Tibial nerve (tissue), 4 donors: ENCODE measurements at regions not wholly inside any gene's neighbourhood (a gene's known extent, or its start where the extent isn't known, plus 50 kb on each side); places are given as distances from the start of the nearest gene placed in this dataset.
"Not testable (repeated sequence)": the region's sequence is repeated elsewhere in the genome, so short reads cannot be mapped to it uniquely, and the experiment has no call there.

ENCODE experiments used
- DNase-seq, 2 donors: peaks; one replicate each; pipeline ENCODE4 v3.0.0-alpha.2; 2019; ENCODE audit warnings: low spot score in 2 of 2
- H3K27ac ChIP-seq, 4 donors: fragments of 200-600 bp; sonication (generic) in 3 of 4; one replicate each; pipeline ENCODE4 v1.5.1; 2017 to 2019; ENCODE audit warnings: mild to moderate bottlenecking in 1 of 4
- H3K27me3 ChIP-seq, 2 donors: fragments of 200-600 bp; sonication (generic) in 1 of 2; one replicate each; pipeline versions ENCODE4 v1.5.1 to v1.6.0; 2017 to 2019
- H3K36me3 ChIP-seq, 3 donors: fragments of 200-600 bp; sonication (generic); one replicate each; pipeline ENCODE4 v1.5.1; 2018 to 2019
- H3K4me1 ChIP-seq, 4 donors: fragments of 200-600 bp; sonication (generic) in 3 of 4; one replicate each; pipeline ENCODE4 v1.5.1; 2017 to 2019
- H3K4me3 ChIP-seq, 4 donors: fragments of 200-600 bp; sonication (generic) in 3 of 4; one replicate each; pipeline ENCODE4 v1.5.1; 2017 to 2019; ENCODE audit warnings: mild to moderate bottlenecking in 1 of 4, moderate library complexity in 1 of 4
- H3K9me3 ChIP-seq, 4 donors: fragments of 200-600 bp; sonication (generic) in 3 of 4; one replicate each; pipeline ENCODE4 v1.5.1; 2017 to 2019
- CTCF ChIP-seq, 5 experiments: fragments of 200-600 bp in 3 of 5; fragments of 450-650 bp in 2 of 5; sonication (generic) in 3 of 5; IDR thresholded peaks; one replicate each; pipeline ENCODE4 v1.5.1; 2016 to 2019; ENCODE audit warnings: antibody characterized with exemption in 5 of 5, mild to moderate bottlenecking in 3 of 5, moderate library complexity in 2 of 5
- EP300 ChIP-seq, 2 donors: sonication (generic); formaldehyde crosslinking; IDR thresholded peaks; one replicate each; pipeline ENCODE4 v1.6.1; 2017; ENCODE audit warnings: antibody characterized with exemption in 2 of 2, mild to moderate bottlenecking in 1 of 2
- POLR2A ChIP-seq, 2 donors: fragments of 450-650 bp; IDR thresholded peaks; one replicate each; pipeline ENCODE4 v1.6.1; 2017; ENCODE audit warnings: antibody characterized with exemption in 2 of 2, mild to moderate bottlenecking in 2 of 2, moderate library complexity in 2 of 2
- WGBS, 2 donors: methylation state at CpG; one replicate each; pipeline ENCODE4 v1.1.5; 2018; 5-methylcytosine and 5-hydroxymethylcytosine counted together

GRCh38 chr4:111326450-111326849, 703.6 kb upstream of the PITX2 start:
- DNase-seq: no peak
- Histone ChIP-seq H3K36me3 (no peaks in the 10 kb centered on the region), H3K27me3 (no peaks in the 10 kb centered on the region), H3K4me1 (peaks cover 0 to 5% (median 0%) of the 10 kb centered on the region in 4 donors), H3K27ac (no peak overlapping the region), H3K4me3 (no peak overlapping the region), H3K9me3 (no peaks in the 10 kb centered on the region)
- no peak for TF ChIP-seq EP300 (IDR thresholded peaks at IDR 0.05)
- no peak for TF ChIP-seq POLR2A (IDR thresholded peaks at IDR 0.05)
- TF ChIP-seq CTCF (IDR thresholded peaks at IDR 0.05): no peak
- WGBS, 2 donors: 77 to 85% methylated on average over 1 of the region's 1 CpG

- 43 to 51% methylated on average over 2 of the region's 2 CpGs for WGBS, 2 donors
- no peak for DNase-seq
- no peak overlapping the region for H3K27ac ChIP-seq
- H3K4me3 ChIP-seq: no peak overlapping the region
- no peaks in the 10 kb centered on the region for H3K9me3 ChIP-seq
- no peaks in the 10 kb centered on the region for H3K36me3 ChIP-seq
- TF ChIP-seq EP300 (IDR thresholded peaks at IDR 0.05) (no peak), CTCF (IDR thresholded peaks at IDR 0.05) (no peak), POLR2A (IDR thresholded peaks at IDR 0.05) (no peak)
- no peaks in the 10 kb centered on the region for H3K4me1 ChIP-seq
- no peaks in the 10 kb centered on the region for H3K27me3 ChIP-seq
These were observed 707.9 kb upstream of the PITX2 start for GRCh38 chr4:111330786-111331185.

- TF ChIP-seq EP300 (IDR thresholded peaks at IDR 0.05) (no peak), POLR2A (IDR thresholded peaks at IDR 0.05) (no peak), CTCF (IDR thresholded peaks at IDR 0.05) (no peak)
- no peaks in the 10 kb centered on the region for H3K36me3 ChIP-seq
- no peak for DNase-seq
- H3K27ac ChIP-seq: no peak overlapping the region
- H3K4me3 ChIP-seq: no peak overlapping the region
- H3K9me3 ChIP-seq: no peaks in the 10 kb centered on the region
- H3K4me1 ChIP-seq: no peaks in the 10 kb centered on the region
- no peaks in the 10 kb centered on the region for H3K27me3 ChIP-seq
These were observed 711.5 kb upstream of the PITX2 start for GRCh38 chr4:111334361-111334760.

GRCh38 chr4:111337186-111337876, 714.5 kb upstream of the PITX2 start:
- H3K36me3 ChIP-seq, H3K27ac ChIP-seq, H3K27me3 ChIP-seq, H3K4me1 ChIP-seq, H3K9me3 ChIP-seq, H3K4me3 ChIP-seq, DNase-seq: not testable (repeated sequence)
- WGBS, 2 donors: 73 to 78% methylated on average over 18 of the region's 18 CpGs

- no peak for TF ChIP-seq EP300 (IDR thresholded peaks at IDR 0.05)
- TF ChIP-seq POLR2A (IDR thresholded peaks at IDR 0.05): no peak
- TF ChIP-seq CTCF (IDR thresholded peaks at IDR 0.05): no peak
- WGBS, 2 donors: 92 to 95% methylated on average over 2 of the region's 2 CpGs
- no peaks in the 10 kb centered on the region for H3K27me3 ChIP-seq
- H3K36me3 ChIP-seq: no peaks in the 10 kb centered on the region
- no peak overlapping the region for H3K4me3 ChIP-seq
- H3K9me3 ChIP-seq: peaks cover 0 to 3% (median 0%) of the 10 kb centered on the region in 4 donors
- H3K27ac ChIP-seq: no peak overlapping the region
- no peak for DNase-seq
- H3K4me1 ChIP-seq: no peaks in the 10 kb centered on the region
These were observed 736.7 kb upstream of the PITX2 start for GRCh38 chr4:111359602-111360001.

- WGBS, 2 donors: 80 to 88% methylated on average over 1 of the region's 1 CpG
- no peak for DNase-seq
- Histone ChIP-seq H3K27ac (no peak overlapping the region), H3K4me1 (no peaks in the 10 kb centered on the region), H3K9me3 (peaks cover 0 to 5% (median 0%) of the 10 kb centered on the region in 4 donors), H3K27me3 (no peaks in the 10 kb centered on the region), H3K36me3 (no peaks in the 10 kb centered on the region), H3K4me3 (no peak overlapping the region)
- TF ChIP-seq POLR2A (IDR thresholded peaks at IDR 0.05) (no peak), EP300 (IDR thresholded peaks at IDR 0.05) (no peak), CTCF (IDR thresholded peaks at IDR 0.05) (no peak)
These were observed 738.0 kb upstream of the PITX2 start for GRCh38 chr4:111360906-111361305.
